ENCODE measurements at regions not wholly inside any gene's neighbourhood (a gene's known extent, or its start where the extent isn't known, plus 50 kb on each side); places are given as distances from the start of the nearest gene placed in this dataset.
"Not testable (repeated sequence)": the region's sequence is repeated elsewhere in the genome, so short reads cannot be mapped to it uniquely, and the experiment has no call there.

DNA sequence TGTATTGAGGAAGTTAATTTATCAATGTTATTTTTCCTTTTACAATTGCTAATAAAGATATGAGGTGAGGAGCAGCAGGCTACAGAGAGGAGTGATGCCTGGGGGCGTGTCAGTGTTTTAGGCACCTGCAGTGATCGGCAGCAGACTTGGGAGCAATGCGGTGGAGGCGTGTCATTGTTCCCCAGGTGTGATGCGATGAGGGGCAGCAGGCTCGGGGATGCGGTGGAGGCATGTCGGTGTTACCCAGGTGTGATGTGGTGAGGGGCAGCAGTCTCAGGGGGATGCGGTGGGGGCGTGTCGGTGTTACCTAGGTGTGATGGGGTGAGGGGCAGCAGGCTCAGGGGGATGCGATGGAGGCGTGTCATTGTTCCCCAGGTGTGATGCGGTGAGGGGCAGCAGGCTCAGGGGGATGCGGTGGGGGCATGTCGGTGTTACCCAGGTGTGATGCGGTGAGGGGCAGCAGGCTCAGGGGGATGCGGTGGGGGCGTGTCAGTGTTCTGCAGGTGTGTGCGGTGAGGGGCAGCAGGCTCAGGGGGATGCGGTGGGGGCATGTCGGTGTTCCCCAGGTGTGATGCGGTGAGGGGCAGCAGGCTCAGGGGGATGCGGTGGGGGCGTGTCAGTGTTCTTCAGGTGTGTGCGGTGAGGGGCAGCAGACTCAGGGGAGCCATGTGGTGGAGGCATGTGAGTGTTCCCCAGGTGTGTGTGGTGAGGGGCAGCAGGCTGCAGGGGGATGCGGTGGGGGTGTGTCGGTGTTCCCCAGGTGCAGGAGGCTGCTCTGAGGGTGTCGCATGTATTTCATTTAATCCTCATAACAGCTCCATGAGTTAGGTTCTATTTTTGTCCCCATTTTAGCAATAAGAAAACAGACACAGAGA, 186.2 kb upstream of the GOLGA6L22 start:
- H3K36me3 ChIP-seq (ENCODE audit: control insufficient read depth in 1 of 2, insufficient read depth in 2 of 2, low read length in 2 of 2); H3K9ac ChIP-seq (ENCODE audit: low read depth in 1 of 2, low read length in 2 of 2); H3K4me3 ChIP-seq (ENCODE audit: low read depth in 1 of 2, low read length in 2 of 2); H3K27ac ChIP-seq (ENCODE audit: low read depth, low read length); H3K4me1 ChIP-seq (ENCODE audit: control insufficient read depth in 1 of 2, insufficient read depth in 2 of 2, low read length in 2 of 2); H3K27me3 ChIP-seq (ENCODE audit: control insufficient read depth in 1 of 2, insufficient read depth in 2 of 2, low read length in 2 of 2): not testable (repeated sequence)
- peaks cover 7 to 15% of the 10 kb centered on the region in 2 donors for H3K9me3 ChIP-seq (ENCODE audit: control insufficient read depth in 1 of 2, low read length in 2 of 2)

DNA sequence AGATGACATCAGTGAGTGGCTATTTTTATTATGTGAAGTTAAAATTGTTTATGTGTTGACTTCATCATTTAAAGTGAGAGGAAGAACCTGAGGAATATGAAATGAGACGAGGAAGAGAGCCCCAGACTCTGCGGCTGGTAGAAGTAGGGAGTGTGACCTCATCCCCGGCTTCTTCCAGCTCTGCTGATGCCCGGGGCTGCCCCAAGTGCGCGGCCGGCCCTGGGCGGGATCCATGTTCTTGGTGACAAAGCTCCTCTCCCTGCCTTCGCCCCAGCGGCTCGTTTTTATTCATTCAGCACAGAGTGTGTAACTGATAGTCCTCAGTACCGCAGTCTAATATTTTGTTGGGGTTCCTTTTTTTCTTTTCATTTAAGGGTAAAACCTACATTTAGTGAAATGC, 185.5 kb upstream of the GOLGA6L22 start:
- not testable (repeated sequence) for H3K4me1 ChIP-seq (ENCODE audit: control insufficient read depth in 1 of 2, insufficient read depth in 2 of 2, low read length in 2 of 2); H3K36me3 ChIP-seq (ENCODE audit: control insufficient read depth in 1 of 2, insufficient read depth in 2 of 2, low read length in 2 of 2); H3K27ac ChIP-seq (ENCODE audit: low read depth, low read length); H3K9ac ChIP-seq (ENCODE audit: low read depth in 1 of 2, low read length in 2 of 2); H3K27me3 ChIP-seq (ENCODE audit: control insufficient read depth in 1 of 2, insufficient read depth in 2 of 2, low read length in 2 of 2); H3K4me3 ChIP-seq (ENCODE audit: low read depth in 1 of 2, low read length in 2 of 2)
- H3K9me3 ChIP-seq (ENCODE audit: control insufficient read depth in 1 of 2, low read length in 2 of 2): peaks cover 7 to 15% of the 10 kb centered on the region in 2 donors

DNA sequence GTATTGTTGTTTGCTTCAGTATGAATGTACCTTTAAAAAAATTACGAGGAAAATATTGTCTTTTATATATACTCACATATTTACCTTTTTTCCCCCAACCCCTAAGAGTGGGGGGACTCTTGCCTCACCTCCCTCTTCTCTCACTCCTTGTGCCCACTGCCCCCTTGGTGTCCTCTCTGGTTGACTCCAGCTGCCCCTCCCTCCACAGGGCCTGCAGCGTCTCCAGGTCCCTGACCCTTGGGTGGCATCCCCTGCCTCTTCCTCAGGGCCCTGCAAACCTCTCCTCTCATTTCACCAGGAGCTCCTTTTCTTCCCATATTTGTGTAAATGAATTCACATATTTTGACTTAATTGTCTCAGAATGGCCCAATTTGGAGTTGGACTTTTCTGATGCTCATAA, 184.3 kb upstream of the GOLGA6L22 start:
- not testable (repeated sequence) for H3K9ac ChIP-seq (ENCODE audit: low read depth in 1 of 2, low read length in 2 of 2); H3K4me1 ChIP-seq (ENCODE audit: control insufficient read depth in 1 of 2, insufficient read depth in 2 of 2, low read length in 2 of 2); H3K27ac ChIP-seq (ENCODE audit: low read depth, low read length); H3K27me3 ChIP-seq (ENCODE audit: control insufficient read depth in 1 of 2, insufficient read depth in 2 of 2, low read length in 2 of 2); H3K36me3 ChIP-seq (ENCODE audit: control insufficient read depth in 1 of 2, insufficient read depth in 2 of 2, low read length in 2 of 2); H3K4me3 ChIP-seq (ENCODE audit: low read depth in 1 of 2, low read length in 2 of 2)
- H3K9me3 ChIP-seq (ENCODE audit: control insufficient read depth in 1 of 2, low read length in 2 of 2): peaks cover 7 to 14% of the 10 kb centered on the region in 2 donors

DNA sequence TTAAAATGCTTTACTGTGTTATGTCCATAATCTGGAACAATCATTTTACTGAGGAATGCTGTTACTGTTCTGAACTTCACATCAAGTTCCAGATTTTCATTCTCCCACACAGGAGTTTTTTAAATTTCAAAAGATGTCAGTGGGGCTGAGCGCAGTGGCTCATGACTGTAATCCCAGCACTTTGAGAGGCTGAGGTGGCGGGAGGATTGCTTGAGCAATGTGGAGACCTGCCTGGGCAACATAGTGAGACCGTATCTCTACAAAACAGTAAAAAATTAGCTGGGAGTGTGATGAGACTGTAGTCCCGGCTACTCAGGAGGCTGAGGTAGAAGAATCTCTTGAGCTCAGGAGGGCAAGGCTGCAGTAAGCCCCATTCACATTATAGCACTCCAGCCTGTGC, 177.9 kb upstream of the GOLGA6L22 start:
- H3K27ac ChIP-seq (ENCODE audit: low read depth, low read length); H3K4me3 ChIP-seq (ENCODE audit: low read depth in 1 of 2, low read length in 2 of 2); H3K36me3 ChIP-seq (ENCODE audit: control insufficient read depth in 1 of 2, insufficient read depth in 2 of 2, low read length in 2 of 2); H3K4me1 ChIP-seq (ENCODE audit: control insufficient read depth in 1 of 2, insufficient read depth in 2 of 2, low read length in 2 of 2); H3K9ac ChIP-seq (ENCODE audit: low read depth in 1 of 2, low read length in 2 of 2); H3K27me3 ChIP-seq (ENCODE audit: control insufficient read depth in 1 of 2, insufficient read depth in 2 of 2, low read length in 2 of 2): not testable (repeated sequence)
- peaks cover 5 to 12% of the 10 kb centered on the region in 2 donors for H3K9me3 ChIP-seq (ENCODE audit: control insufficient read depth in 1 of 2, low read length in 2 of 2)

DNA sequence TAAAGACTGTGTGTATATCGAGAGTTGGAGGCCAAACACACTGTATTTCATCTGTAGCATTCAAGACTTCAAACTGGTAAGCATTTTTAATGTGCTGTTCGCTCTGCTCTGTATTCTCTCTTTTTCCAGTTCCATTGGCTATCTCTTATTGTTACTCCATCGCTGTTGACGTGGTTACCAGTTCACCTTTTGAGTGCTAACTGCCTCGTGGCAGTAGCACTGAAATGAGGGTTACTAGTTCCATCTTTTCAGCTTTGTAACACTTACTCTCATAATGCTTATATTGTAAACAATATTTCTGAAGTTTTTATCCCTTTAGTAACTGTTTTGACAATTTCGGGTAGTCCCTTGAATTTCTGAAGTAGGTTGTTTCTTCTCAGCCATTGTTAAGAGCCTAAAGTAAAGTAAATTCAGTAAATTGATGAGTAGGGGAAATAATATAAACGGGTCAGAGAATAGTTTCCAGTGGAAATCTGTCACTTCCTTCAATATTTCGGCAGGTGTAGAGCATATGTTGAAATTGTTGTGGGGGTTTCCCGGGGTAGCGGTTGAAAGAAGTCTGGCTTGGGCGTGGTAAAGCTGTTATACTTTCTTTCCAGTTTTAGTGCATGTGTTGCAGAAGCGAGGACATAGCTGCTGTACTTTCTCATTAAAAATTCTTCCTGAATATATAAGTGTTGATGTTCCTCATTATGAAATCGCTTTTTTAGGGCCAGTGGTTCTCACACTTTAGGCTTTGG, 175.7 kb upstream of the GOLGA6L22 start:
- not testable (repeated sequence) for H3K9me3 ChIP-seq (ENCODE audit: control insufficient read depth in 1 of 2, low read length in 2 of 2); H3K27me3 ChIP-seq (ENCODE audit: control insufficient read depth in 1 of 2, insufficient read depth in 2 of 2, low read length in 2 of 2); H3K36me3 ChIP-seq (ENCODE audit: control insufficient read depth in 1 of 2, insufficient read depth in 2 of 2, low read length in 2 of 2); H3K27ac ChIP-seq (ENCODE audit: low read depth, low read length); H3K9ac ChIP-seq (ENCODE audit: low read depth in 1 of 2, low read length in 2 of 2); H3K4me1 ChIP-seq (ENCODE audit: control insufficient read depth in 1 of 2, insufficient read depth in 2 of 2, low read length in 2 of 2); H3K4me3 ChIP-seq (ENCODE audit: low read depth in 1 of 2, low read length in 2 of 2)

DNA sequence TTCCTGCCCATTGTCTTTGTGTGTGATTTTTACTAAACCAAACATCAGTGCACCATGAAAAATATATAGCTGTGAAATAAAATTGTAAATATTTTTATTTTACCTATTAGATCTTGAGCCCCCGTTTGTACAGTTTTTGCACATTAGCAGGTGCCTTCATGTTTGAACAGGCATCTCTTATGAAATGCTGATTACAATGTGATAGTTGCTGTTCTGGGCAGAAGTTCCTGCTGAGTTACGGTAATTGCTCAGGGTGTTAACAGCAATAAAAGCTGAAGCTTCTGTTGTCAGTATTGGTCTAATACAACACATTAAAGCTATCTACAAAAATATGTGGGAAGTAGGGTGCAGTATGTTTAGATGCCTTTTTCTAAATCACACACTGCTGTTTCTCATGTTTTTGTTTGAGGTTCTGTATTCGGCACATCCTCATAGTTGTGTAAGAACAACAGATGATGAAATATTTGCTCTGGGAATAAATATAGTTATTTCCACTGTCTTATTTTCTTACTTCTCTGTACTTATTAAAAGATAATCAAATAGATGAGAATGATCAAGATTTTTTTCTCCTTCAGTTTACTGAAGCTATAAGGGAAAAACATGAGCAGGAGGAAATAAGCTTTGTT, 173.8 kb upstream of the GOLGA6L22 start:
- H3K4me1 ChIP-seq (ENCODE audit: control insufficient read depth in 1 of 2, insufficient read depth in 2 of 2, low read length in 2 of 2); H3K9me3 ChIP-seq (ENCODE audit: control insufficient read depth in 1 of 2, low read length in 2 of 2); H3K4me3 ChIP-seq (ENCODE audit: low read depth in 1 of 2, low read length in 2 of 2); H3K27ac ChIP-seq (ENCODE audit: low read depth, low read length); H3K27me3 ChIP-seq (ENCODE audit: control insufficient read depth in 1 of 2, insufficient read depth in 2 of 2, low read length in 2 of 2); H3K9ac ChIP-seq (ENCODE audit: low read depth in 1 of 2, low read length in 2 of 2); H3K36me3 ChIP-seq (ENCODE audit: control insufficient read depth in 1 of 2, insufficient read depth in 2 of 2, low read length in 2 of 2): not testable (repeated sequence)

DNA sequence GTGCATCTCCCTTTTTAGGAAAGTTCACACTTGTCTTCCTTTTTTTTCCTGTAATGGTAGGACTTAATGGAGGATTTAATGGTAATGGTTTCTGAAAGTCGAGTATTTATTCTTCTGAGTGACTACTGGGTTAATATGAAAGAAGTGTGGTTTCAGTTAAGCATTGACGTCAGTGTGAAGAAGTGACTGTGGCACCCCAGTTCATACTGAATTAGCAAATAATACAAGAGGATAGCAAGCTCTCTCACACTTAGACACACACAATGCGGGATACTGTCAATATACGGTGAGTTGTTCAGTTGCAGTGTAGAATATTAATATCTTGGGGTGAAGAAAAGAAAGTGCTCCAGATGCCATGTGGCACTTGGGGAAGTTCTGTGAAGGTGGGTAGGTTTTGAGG, 167.6 kb upstream of the GOLGA6L22 start:
- H3K9me3 ChIP-seq (ENCODE audit: control insufficient read depth in 1 of 2, low read length in 2 of 2); H3K9ac ChIP-seq (ENCODE audit: low read depth in 1 of 2, low read length in 2 of 2); H3K36me3 ChIP-seq (ENCODE audit: control insufficient read depth in 1 of 2, insufficient read depth in 2 of 2, low read length in 2 of 2); H3K27ac ChIP-seq (ENCODE audit: low read depth, low read length); H3K27me3 ChIP-seq (ENCODE audit: control insufficient read depth in 1 of 2, insufficient read depth in 2 of 2, low read length in 2 of 2); H3K4me1 ChIP-seq (ENCODE audit: control insufficient read depth in 1 of 2, insufficient read depth in 2 of 2, low read length in 2 of 2); H3K4me3 ChIP-seq (ENCODE audit: low read depth in 1 of 2, low read length in 2 of 2): not testable (repeated sequence)

DNA sequence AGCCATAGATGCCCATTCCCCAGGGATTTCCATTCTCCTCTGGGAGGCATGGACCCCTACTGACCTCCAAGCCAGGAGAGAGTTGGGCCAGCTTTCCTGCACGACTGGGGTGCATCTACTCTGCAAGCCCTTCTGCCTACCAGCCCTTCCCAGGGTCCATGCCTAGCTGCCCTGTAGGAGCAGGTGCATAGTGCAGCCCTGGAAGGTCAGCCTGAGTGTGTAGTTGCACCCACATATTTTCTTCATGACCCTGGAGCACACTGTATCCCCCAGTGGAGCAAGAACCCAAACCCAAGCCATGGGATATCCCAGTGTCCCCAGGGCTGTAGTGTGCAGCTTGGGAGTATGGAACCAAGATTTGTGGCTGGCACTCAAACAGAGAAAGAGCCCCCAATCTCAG, 155.6 kb upstream of the GOLGA6L22 start:
- not testable (repeated sequence) for H3K9me3 ChIP-seq (ENCODE audit: control insufficient read depth in 1 of 2, low read length in 2 of 2); H3K36me3 ChIP-seq (ENCODE audit: control insufficient read depth in 1 of 2, insufficient read depth in 2 of 2, low read length in 2 of 2); H3K27me3 ChIP-seq (ENCODE audit: control insufficient read depth in 1 of 2, insufficient read depth in 2 of 2, low read length in 2 of 2); H3K4me1 ChIP-seq (ENCODE audit: control insufficient read depth in 1 of 2, insufficient read depth in 2 of 2, low read length in 2 of 2); H3K27ac ChIP-seq (ENCODE audit: low read depth, low read length); H3K9ac ChIP-seq (ENCODE audit: low read depth in 1 of 2, low read length in 2 of 2); H3K4me3 ChIP-seq (ENCODE audit: low read depth in 1 of 2, low read length in 2 of 2)

Data from duodenal mucosa (tissue), 2 donors.